GM20431 (cell line): ENCODE measurements at regions not wholly inside any gene's neighbourhood (a gene's known extent, or its start where the extent isn't known, plus 50 kb on each side); places are given as distances from the start of the nearest gene placed in this dataset.

Source experiments
- in situ Hi-C: fragments of 300-500 bp; cut with MseI, MboI; formaldehyde crosslinking; loops from one replicate; pipeline ENCODE4 v1.15.0; 2020; ENCODE audit warnings: low sequenced_read_pairs; ENCODE audit not compliant: unreplicated experiment

GRCh38 chr21:38179511-38179910, 77.3 kb upstream of the KCNJ15 start:
- in situ Hi-C loops, result no loop called here

GRCh38 chr21:38181096-38181495, 75.7 kb upstream of the KCNJ15 start:
- in situ Hi-C loops, result no loop called here

- in situ Hi-C loops, result no loop called here
Measured at GRCh38 chr21:38182370-38182985, 74.3 kb upstream of the KCNJ15 start.

GRCh38 chr21:38183961-38184360, 72.8 kb upstream of the KCNJ15 start:
- in situ Hi-C loops, result no loop called here

- in situ Hi-C loops, result no loop called here
Measured at GRCh38 chr21:38186661-38187270, 70.0 kb upstream of the KCNJ15 start.

GRCh38 chr21:38188037-38188436, 68.8 kb upstream of the KCNJ15 start:
- in situ Hi-C loops, result no loop called here

- in situ Hi-C loops, result no loop called here
Measured at GRCh38 chr21:38196036-38196435, 60.8 kb upstream of the KCNJ15 start.

- in situ Hi-C loops, result no loop called here
Measured at GRCh38 chr21:38202811-38203210, 54.0 kb upstream of the KCNJ15 start.

- in situ Hi-C loops, result no loop called here
Measured at GRCh38 chr21:38203229-38203628, 53.6 kb upstream of the KCNJ15 start.

- in situ Hi-C loops, result no loop called here
Measured at GRCh38 chr21:38205940-38206339, 50.9 kb upstream of the KCNJ15 start.

- in situ Hi-C loops, result no loop called here
Measured at GRCh38 chr21:38206646-38207045, 50.1 kb upstream of the KCNJ15 start.
